B cell (primary cell): ENCODE measurements at regions not wholly inside any gene's neighbourhood (a gene's known extent, or its start where the extent isn't known, plus 50 kb on each side); places are given as distances from the start of the nearest gene placed in this dataset.

Source experiments
- CTCF ChIP-seq: fragments of 200-600 bp; IDR thresholded peaks from one replicate; pipeline ENCODE4 v1.8.0; 2022; ENCODE audit warnings: antibody characterized with exemption, mild to moderate bottlenecking
- EZH2 ChIP-seq: IDR thresholded peaks from 2 replicates; pipeline ENCODE4 v1.6.1; 2012; ENCODE audit warnings: borderline replicate concordance, low read depth, mild to moderate bottlenecking, moderate library complexity, low read length; ENCODE audit not compliant: insufficient read depth, poor library complexity, severe bottlenecking

DNA sequence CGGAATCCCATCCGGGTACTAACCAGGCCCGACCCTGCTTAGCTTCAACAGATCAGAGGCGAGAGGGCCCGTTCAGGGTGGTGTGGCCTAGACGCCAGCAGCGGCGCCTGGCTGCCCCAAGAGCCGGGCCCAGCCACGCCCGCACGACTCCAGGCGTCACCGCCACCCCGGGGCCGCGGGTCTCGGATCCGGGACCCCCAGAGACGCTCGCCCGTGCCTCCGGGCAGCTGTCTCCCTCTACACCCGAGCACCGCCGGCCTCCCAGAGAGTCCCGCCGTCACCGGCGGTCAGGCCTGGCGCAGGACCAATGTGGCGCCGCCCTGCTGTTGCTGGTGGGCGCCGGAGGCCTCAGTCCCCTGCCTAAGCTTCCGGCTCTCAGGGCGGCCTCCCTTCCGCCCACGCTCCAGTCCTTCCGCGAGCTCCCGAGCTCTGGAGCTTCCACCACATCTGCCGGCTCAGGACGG lies 441.2 kb upstream of the DEFB115 start:
- no peak for TF ChIP-seq EZH2
- no peak for TF ChIP-seq CTCF
